Skeletal muscle satellite cell (primary cell): ENCODE measurements at regions not wholly inside any gene's neighbourhood (a gene's known extent, or its start where the extent isn't known, plus 50 kb on each side); places are given as distances from the start of the nearest gene placed in this dataset.
"Not testable (repeated sequence)": the region's sequence is repeated elsewhere in the genome, so short reads cannot be mapped to it uniquely, and the experiment has no call there.

Source experiments
- H3K27me3 ChIP-seq: 2 replicates; pipeline ENCODE4 v1.7.0; 2013; ENCODE audit warnings: low read length; ENCODE audit not compliant: control insufficient read depth, insufficient read depth
- H3K36me3 ChIP-seq: 2 replicates; pipeline ENCODE4 v1.7.0; 2013; ENCODE audit warnings: mild to moderate bottlenecking, control low read depth, low read length; ENCODE audit not compliant: insufficient read depth
- H3K4me1 ChIP-seq: 2 replicates; pipeline ENCODE4 v1.7.0; 2013; ENCODE audit warnings: low read length; ENCODE audit not compliant: control insufficient read depth, insufficient read depth
- H3K4me2 ChIP-seq: 2 replicates; pipeline ENCODE4 v1.7.0; 2013; ENCODE audit warnings: mild to moderate bottlenecking, low read length
- H3K4me3 ChIP-seq: 2 replicates; pipeline ENCODE4 v1.7.0; 2013; ENCODE audit warnings: low read length
- H3K9ac ChIP-seq: 2 replicates; pipeline ENCODE4 v1.7.0; 2013; ENCODE audit warnings: mild to moderate bottlenecking, low read depth, low read length, moderate library complexity
- H3K9me3 ChIP-seq: replicated peaks from 2 replicates; pipeline ENCODE4 v1.7.0; 2013; ENCODE audit warnings: mild to moderate bottlenecking, control low read depth, low read length

DNA sequence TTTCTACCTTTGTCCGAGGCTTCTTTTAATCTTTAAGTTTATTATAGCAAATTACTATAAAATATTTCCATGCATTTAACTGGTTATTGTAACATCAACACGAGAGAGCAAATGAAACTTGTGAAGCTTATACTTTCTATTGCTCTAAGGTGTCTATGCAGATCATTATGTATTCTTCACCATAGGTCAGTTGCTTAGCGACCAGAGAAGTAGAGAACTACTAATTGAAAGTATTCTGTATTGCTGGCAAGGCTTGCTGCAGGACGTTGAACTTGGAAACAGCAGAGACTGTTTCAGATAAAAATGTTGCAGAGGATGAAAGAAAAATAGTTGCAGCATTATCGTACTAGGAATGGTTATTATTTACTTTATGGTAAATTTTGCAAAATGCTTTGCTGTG, 933.6 kb upstream of the FOXG1 start:
- not testable (repeated sequence) for H3K36me3 ChIP-seq, H3K9me3 ChIP-seq, H3K4me2 ChIP-seq, H3K4me3 ChIP-seq, H3K4me1 ChIP-seq, H3K9ac ChIP-seq, H3K27me3 ChIP-seq

DNA sequence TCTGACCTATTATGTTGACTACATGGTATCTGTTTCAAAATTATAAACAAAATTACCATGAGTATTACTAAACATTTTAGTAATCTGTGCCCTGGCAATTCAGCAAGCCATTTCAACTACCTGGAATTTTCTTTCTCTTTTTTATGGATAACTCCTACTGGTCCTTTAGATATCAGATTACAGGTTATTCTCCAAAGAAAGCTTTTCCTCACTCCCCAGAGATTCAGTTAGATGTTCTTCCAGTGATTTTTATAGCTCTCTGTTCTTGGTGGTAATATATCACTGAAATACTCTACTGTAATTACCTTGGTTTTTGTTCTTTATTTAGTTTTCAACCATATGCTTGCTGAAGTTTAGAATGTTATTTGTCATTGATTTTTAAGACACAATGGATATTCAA, 930.2 kb upstream of the FOXG1 start:
- Histone ChIP-seq H3K9me3 (no peaks in the 10 kb centered on the region), H3K4me2 (no peak overlapping the region), H3K27me3 (no peaks in the 10 kb centered on the region), H3K4me1 (no peaks in the 10 kb centered on the region), H3K4me3 (no peak overlapping the region), H3K9ac (no peak overlapping the region), H3K36me3 (no peaks in the 10 kb centered on the region)

GRCh38 chr14:27845241-27845850, 921.2 kb upstream of the FOXG1 start:
- no peaks in the 10 kb centered on the region for H3K4me1 ChIP-seq

DNA sequence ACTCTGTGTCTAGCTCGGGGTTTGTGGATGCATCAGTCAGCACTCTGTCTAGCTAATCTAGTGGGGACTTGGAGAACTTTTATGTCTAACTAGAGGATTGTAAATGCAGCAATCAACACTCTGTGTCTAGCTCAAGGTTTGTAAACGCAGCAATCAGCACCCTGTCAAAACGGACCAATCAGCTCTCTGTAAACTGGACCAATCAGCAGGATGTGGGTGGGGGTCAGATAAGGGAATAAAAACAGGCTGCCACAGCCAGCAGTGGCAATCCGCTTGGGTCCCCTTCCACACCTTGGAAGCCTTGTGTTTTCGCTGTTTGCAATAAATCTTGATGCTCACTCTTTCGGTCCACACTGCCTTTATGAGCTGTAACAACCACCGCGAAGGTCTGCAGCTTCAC, 920.7 kb upstream of the FOXG1 start:
- Histone ChIP-seq H3K9ac (no peak overlapping the region), H3K4me3 (no peak overlapping the region)

More at GRCh38 chr14:27845241-27845850, 921.2 kb upstream of the FOXG1 start:
- no peaks in the 10 kb centered on the region for H3K36me3 ChIP-seq
- H3K27me3 ChIP-seq: no peaks in the 10 kb centered on the region
- no peak overlapping the region for H3K4me3 ChIP-seq
- H3K9me3 ChIP-seq: no peaks in the 10 kb centered on the region
- H3K4me2 ChIP-seq: no peak overlapping the region
- H3K9ac ChIP-seq: no peak overlapping the region

GRCh38 chr14:27847480-27847879, 919.1 kb upstream of the FOXG1 start:
- not testable (repeated sequence) for H3K4me2 ChIP-seq, H3K36me3 ChIP-seq, H3K9me3 ChIP-seq, H3K4me3 ChIP-seq, H3K4me1 ChIP-seq, H3K9ac ChIP-seq, H3K27me3 ChIP-seq

More for the DNA sequence above, 920.7 kb upstream of the FOXG1 start:
- Histone ChIP-seq H3K36me3 (no peaks in the 10 kb centered on the region), H3K4me2 (no peak overlapping the region), H3K9me3 (no peaks in the 10 kb centered on the region), H3K4me1 (no peaks in the 10 kb centered on the region), H3K27me3 (no peaks in the 10 kb centered on the region)

DNA sequence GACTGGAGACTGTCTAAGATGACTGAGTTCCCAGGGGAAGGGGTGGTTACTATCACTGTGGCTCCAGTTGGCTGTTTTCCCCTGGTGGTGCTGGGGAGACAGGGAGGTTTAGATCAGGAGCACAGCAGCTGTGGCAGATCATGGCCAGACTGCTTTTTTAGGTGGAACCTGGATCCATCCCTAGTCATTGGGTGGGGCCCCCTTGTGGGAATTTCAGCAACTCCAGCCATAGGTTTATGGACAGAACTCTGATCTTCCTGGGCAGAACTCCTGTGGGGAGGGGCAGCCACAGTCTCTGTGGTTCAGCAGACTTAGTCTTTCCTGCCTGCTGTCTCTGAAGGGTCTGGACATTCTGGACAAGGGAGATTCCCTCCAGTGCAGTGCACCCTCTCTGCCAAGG, 917.4 kb upstream of the FOXG1 start:
- not testable (repeated sequence) for H3K9ac ChIP-seq, H3K4me2 ChIP-seq, H3K9me3 ChIP-seq, H3K36me3 ChIP-seq, H3K4me1 ChIP-seq, H3K27me3 ChIP-seq, H3K4me3 ChIP-seq

- Histone ChIP-seq H3K9ac (no peak overlapping the region), H3K36me3 (no peaks in the 10 kb centered on the region), H3K4me2 (no peak overlapping the region), H3K4me3 (no peak overlapping the region), H3K9me3 (no peaks in the 10 kb centered on the region), H3K27me3 (no peaks in the 10 kb centered on the region), H3K4me1 (no peaks in the 10 kb centered on the region)
Observed at GRCh38 chr14:27862684-27863083, 903.9 kb upstream of the FOXG1 start.

DNA sequence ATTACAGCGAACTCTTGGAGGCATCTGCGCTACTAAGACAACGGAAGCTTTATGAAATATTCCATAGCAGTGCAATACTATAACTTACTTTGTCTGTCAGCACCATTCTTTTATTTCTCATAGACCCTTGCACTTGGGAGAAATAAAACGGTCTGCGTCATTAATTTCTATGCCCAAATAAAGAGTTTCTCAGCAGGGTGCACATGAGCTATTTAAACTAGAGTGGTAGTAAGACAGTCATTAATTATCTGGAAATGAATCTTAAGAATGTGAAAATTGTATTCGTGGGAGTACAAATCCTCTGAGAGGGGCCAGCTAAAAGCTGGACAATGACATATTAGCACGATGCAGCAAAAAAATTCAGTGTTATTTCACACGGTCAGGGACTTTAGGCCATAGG, 903.4 kb upstream of the FOXG1 start:
- H3K9ac ChIP-seq: no peak overlapping the region
- no peaks in the 10 kb centered on the region for H3K36me3 ChIP-seq
- H3K4me2 ChIP-seq: no peak overlapping the region
- no peaks in the 10 kb centered on the region for H3K9me3 ChIP-seq
- no peak overlapping the region for H3K4me3 ChIP-seq
- H3K27me3 ChIP-seq: no peaks in the 10 kb centered on the region
- H3K4me1 ChIP-seq: no peaks in the 10 kb centered on the region

- H3K9ac ChIP-seq: no peak overlapping the region
- H3K27me3 ChIP-seq: no peaks in the 10 kb centered on the region
- peaks cover 8% of the 10 kb centered on the region for H3K9me3 ChIP-seq
- no peaks in the 10 kb centered on the region for H3K4me1 ChIP-seq
- H3K36me3 ChIP-seq: no peaks in the 10 kb centered on the region
- H3K4me2 ChIP-seq: no peak overlapping the region
- no peak overlapping the region for H3K4me3 ChIP-seq
Observed at GRCh38 chr14:27881063-27881462, 885.5 kb upstream of the FOXG1 start.

- Histone ChIP-seq H3K9ac (no peak overlapping the region), H3K4me2 (no peak overlapping the region), H3K9me3 (peaks cover 8% of the 10 kb centered on the region), H3K27me3 (no peaks in the 10 kb centered on the region), H3K4me1 (no peaks in the 10 kb centered on the region), H3K4me3 (no peak overlapping the region), H3K36me3 (no peaks in the 10 kb centered on the region)
Observed at GRCh38 chr14:27881646-27882045, 884.9 kb upstream of the FOXG1 start.

GRCh38 chr14:27886256-27886655, 880.3 kb upstream of the FOXG1 start:
- no peaks in the 10 kb centered on the region for H3K4me1 ChIP-seq
- H3K9ac ChIP-seq: no peak overlapping the region
- H3K27me3 ChIP-seq: no peaks in the 10 kb centered on the region
- no peak overlapping the region for H3K4me2 ChIP-seq
- H3K4me3 ChIP-seq: no peak overlapping the region
- H3K9me3 ChIP-seq: no peaks in the 10 kb centered on the region
- no peaks in the 10 kb centered on the region for H3K36me3 ChIP-seq

- Histone ChIP-seq H3K4me2 (no peak overlapping the region), H3K9ac (no peak overlapping the region), H3K4me1 (no peaks in the 10 kb centered on the region), H3K36me3 (no peaks in the 10 kb centered on the region), H3K27me3 (no peaks in the 10 kb centered on the region), H3K4me3 (no peak overlapping the region), H3K9me3 (no peaks in the 10 kb centered on the region)
Observed at GRCh38 chr14:27890259-27890658, 876.3 kb upstream of the FOXG1 start.
